ENCODE measurements at regions not wholly inside any gene's neighbourhood (a gene's known extent, or its start where the extent isn't known, plus 50 kb on each side); places are given as distances from the start of the nearest gene placed in this dataset.
A peak's percentile ranks its signal among the peaks of the same experiment; 100 is the strongest.

DNA sequence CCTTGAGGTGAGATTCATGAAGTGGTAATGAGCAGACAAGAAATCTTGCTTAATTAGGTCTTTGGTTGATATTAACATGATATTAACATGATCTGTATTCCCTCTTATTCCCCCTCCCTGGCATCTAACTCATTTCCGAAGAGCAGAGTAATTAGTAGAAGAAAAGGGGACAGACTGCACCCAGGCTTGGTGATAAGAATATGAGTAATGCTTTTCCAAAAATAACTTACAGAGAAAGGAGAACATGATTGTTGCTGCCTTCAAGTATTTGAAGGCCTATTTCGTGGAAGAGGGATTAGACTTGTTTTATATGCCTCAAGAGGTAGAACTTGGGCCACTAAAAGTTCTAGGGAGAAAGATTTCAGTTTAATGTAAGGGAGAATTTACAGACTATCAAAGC is 130.6 kb upstream of the ATP5MC3 start:
- POLR2A ChIA-PET, result no interaction called here
- no peak overlapping the region for H3K4me3 ChIP-seq (ENCODE audit: low read depth, low read length)
- no peak for DNase-seq (ENCODE audit: low read depth, low spot score)
- CTCF ChIA-PET, result no interaction called here
- TF ChIP-seq, protein P1, sequence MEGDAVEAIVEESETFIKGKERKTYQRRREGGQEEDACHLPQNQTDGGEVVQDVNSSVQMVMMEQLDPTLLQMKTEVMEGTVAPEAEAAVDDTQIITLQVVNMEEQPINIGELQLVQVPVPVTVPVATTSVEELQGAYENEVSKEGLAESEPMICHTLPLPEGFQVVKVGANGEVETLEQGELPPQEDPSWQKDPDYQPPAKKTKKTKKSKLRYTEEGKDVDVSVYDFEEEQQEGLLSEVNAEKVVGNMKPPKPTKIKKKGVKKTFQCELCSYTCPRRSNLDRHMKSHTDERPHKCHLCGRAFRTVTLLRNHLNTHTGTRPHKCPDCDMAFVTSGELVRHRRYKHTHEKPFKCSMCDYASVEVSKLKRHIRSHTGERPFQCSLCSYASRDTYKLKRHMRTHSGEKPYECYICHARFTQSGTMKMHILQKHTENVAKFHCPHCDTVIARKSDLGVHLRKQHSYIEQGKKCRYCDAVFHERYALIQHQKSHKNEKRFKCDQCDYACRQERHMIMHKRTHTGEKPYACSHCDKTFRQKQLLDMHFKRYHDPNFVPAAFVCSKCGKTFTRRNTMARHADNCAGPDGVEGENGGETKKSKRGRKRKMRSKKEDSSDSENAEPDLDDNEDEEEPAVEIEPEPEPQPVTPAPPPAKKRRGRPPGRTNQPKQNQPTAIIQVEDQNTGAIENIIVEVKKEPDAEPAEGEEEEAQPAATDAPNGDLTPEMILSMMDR (IDR thresholded peaks at IDR 0.05; ENCODE audit: insufficient read depth, low read length, missing control alignments), result no peak

DNA sequence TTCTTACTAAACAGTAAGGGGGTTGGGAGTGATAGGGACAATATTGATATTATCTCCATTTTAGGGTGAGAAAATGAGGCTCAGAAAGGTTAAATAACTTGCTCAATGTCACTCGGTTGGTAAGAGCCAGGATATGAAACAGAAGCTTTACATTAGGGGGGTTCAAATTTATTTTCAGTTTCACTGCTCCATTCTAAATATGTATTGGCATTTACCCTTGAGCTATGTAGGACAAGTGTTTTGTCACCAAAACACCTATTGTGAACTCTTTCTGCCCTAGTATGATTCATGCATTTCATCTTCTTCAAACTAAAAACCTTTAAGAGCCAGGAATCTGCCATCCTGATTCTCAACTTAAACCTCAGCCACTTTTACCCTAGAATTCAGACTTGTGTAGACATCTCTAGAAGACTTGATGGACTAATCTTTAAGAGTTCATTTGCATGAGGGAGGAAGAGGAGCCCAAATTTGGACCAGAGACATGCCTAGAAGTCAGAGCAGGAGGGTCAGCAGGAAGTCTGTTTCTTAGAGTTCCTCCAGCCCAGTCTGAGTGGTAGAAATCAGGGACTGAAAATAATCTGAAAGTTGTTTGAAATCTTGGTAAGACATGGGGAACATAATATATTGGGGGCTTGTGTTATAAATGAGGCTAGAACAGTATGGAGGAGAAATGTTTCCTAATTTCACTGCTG is 129.4 kb upstream of the ATP5MC3 start:
- no peak overlapping the region for H3K4me3 ChIP-seq (ENCODE audit: low read depth, low read length)
- TF ChIP-seq, protein P1 (IDR thresholded peaks at IDR 0.05; ENCODE audit: insufficient read depth, low read length, missing control alignments), result no peak
- CTCF ChIA-PET, result no interaction called here
- DNase-seq (ENCODE audit: low read depth, low spot score), result no peak
- POLR2A ChIA-PET, result no interaction called here

GRCh38 chr2:175309799-175310198 is 128.3 kb upstream of the ATP5MC3 start:
- TF ChIP-seq, protein P1 (IDR thresholded peaks at IDR 0.05; ENCODE audit: insufficient read depth, low read length, missing control alignments), result peak; percentile 28
- CTCF ChIA-PET, result no interaction called here
- DNase-seq (ENCODE audit: low read depth, low spot score), result no peak
- no peak overlapping the region for H3K4me3 ChIP-seq (ENCODE audit: low read depth, low read length)
- POLR2A ChIA-PET, result no interaction called here

DNA sequence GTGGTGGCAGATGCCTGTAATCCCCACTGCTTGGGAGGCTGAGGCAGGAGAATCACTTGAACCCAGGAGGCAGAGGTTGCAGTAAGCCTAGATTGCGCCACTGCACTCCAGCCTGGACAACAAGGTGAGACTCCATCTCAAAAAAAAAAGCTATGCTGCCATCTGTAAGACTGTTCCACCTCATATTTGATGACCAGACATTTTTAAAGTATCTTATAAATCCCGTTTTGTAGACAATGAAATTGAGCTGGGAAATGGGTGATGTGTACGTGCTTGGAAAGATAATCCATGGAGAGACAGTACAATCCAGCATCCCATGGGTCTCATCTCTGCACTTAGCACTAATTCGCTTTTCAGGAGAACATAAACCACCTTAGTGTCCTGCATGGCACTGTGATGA is 126.5 kb upstream of the ATP5MC3 start:
- POLR2A ChIA-PET, result no interaction called here
- TF ChIP-seq, protein P1 (IDR thresholded peaks at IDR 0.05; ENCODE audit: insufficient read depth, low read length, missing control alignments), result no peak
- CTCF ChIA-PET, result interaction anchor here (0.9 kb wide), 1 partner anchor 1309 kb away, joined by 3 read pairs; no protein-coding TSS in a partner anchor
- no peak for DNase-seq (ENCODE audit: low read depth, low spot score)
- no peak overlapping the region for H3K4me3 ChIP-seq (ENCODE audit: low read depth, low read length)

GRCh38 chr2:175304541-175304940 is 123.0 kb upstream of the ATP5MC3 start:
- TF ChIP-seq, protein P1 (IDR thresholded peaks at IDR 0.05; ENCODE audit: insufficient read depth, low read length, missing control alignments), result no peak
- POLR2A ChIA-PET, result no interaction called here
- no peak for DNase-seq (ENCODE audit: low read depth, low spot score)
- CTCF ChIA-PET, result no interaction called here
- H3K4me3 ChIP-seq (ENCODE audit: low read depth, low read length), result no peak overlapping the region

DNA sequence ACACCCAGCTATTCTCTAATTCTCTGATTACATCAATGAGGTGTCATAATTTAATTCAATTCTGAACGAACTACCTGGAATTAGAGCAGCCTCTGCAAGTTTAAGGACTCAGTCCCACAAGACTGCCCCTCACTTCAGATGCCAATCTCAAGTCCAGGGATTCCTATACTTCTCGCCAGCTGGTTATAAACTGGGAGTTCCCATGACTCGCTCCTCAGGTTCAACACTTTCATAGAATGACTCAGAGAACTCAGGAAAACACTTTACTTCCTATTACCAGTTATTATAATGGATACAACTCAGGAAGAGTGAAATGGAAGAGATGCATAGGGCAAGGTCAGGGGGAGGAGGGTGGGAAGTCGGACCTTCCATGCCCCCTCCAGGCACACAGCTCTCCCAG is 112.3 kb upstream of the ATP5MC3 start:
- TF ChIP-seq, protein P1 (IDR thresholded peaks at IDR 0.05; ENCODE audit: insufficient read depth, low read length, missing control alignments), result no peak
- DNase-seq (ENCODE audit: low read depth, low spot score), result no peak
- ChIA-PET CTCF (interaction anchor here (1.6 kb wide), 1 partner anchor 11 kb away, joined by 4 read pairs; no protein-coding TSS in a partner anchor), POLR2A (no interaction called here)
- H3K4me3 ChIP-seq (ENCODE audit: low read depth, low read length), result no peak overlapping the region

Data from AG04449 (cell line).